NT2/D1 (cell line): ENCODE measurements at regions not wholly inside any gene's neighbourhood (a gene's known extent, or its start where the extent isn't known, plus 50 kb on each side); places are given as distances from the start of the nearest gene placed in this dataset.

ENCODE experiments used
- SUZ12 ChIP-seq: IDR thresholded peaks from 2 replicates; pipeline ENCODE4 v1.6.1; 2011; ENCODE audit not compliant: insufficient read length, insufficient read depth; ENCODE audit errors: extremely low read depth
- YY1 ChIP-seq: IDR thresholded peaks from 2 replicates; pipeline ENCODE4 v1.6.1; 2011; ENCODE audit not compliant: insufficient read length, insufficient read depth
- ZNF274 ChIP-seq: IDR thresholded peaks from 2 replicates; pipeline ENCODE4 v1.6.1; 2011; ENCODE audit warnings: mild to moderate bottlenecking, low read depth, low read length

- TF ChIP-seq ZNF274 (no peak), YY1 (no peak), SUZ12 (no peak)
Observed at GRCh38 chr6:77354581-77354980, 108.7 kb downstream of the HTR1B start.
